ENCODE measurements at regions not wholly inside any gene's neighbourhood (a gene's known extent, or its start where the extent isn't known, plus 50 kb on each side); places are given as distances from the start of the nearest gene placed in this dataset.

DNA sequence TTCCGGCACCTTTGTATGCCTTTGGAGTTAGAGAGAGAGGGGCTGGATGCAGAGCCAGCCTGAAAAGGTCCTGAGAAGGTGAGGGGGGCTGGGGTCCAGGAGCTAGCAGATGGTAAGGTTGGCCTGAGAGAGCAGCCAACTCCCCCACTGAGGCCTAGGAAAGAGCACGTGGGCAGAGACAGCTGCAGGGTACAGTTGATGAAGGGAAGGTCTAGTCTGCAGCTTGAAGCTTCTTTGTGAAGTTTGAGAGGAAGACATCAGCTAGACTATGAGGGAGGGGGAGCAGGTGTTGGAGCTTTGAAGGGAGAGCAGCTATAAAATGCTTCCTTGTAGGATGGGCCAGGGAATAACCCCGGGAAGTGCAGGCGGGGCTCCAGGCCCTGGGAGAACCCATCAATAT lies 289.3 kb upstream of the AMIGO2 start:
- TF ChIP-seq EZH2 (IDR thresholded peaks at IDR 0.05; ENCODE audit: insufficient read depth, poor library complexity, severe bottlenecking) (no peak), EZH2phosphoT487 (IDR thresholded peaks at IDR 0.05; ENCODE audit: insufficient read depth, low read depth) (no peak)
